ENCODE measurements at regions not wholly inside any gene's neighbourhood (a gene's known extent, or its start where the extent isn't known, plus 50 kb on each side); places are given as distances from the start of the nearest gene placed in this dataset.

DNA sequence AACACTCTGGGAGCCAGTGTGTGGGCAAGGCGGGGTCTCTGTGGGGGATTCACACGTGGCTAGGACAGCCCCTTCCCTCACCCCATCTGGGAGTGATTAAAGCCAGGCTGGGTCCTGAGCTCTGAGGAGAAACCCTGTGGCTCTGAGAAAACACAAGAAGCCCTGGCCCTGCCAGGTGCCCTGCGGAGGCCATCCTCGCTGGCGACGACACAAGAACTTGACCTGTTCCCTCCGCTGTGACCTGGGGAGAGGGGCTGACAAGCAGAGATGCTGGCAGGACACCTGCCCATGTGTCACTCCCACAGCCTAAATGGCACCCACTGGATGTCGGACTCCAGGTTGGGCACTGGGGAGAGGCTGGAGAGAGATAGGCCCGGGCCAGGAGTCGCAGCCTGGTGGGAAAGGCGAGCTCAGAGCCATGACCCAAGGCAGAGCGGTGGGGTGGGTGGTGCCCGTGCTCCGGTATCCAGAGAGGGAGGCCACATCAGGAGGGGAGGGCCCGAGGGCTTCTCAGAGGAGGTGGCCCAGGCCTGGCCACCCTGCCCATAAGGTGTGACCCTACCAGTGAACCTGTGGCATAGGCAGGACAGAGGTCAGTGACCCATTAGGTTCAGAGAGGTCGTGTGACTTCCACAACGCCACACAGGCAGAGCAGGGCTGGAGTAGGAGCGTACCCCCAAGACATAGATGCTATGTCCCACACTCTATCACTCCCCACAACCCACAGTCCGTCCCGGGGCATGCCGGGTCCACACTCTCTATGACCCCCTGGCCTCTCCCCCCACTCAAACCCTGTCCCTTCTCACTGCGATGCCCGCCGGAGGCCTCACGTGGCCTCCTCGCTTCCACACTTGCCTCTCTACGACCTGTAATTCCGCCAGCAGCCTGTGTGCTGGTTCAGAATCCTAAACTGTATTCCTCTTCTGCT, 59.4 kb upstream of the HPCAL1 start:
- Histone ChIP-seq H3K27me3 (ENCODE audit: control insufficient read depth in 2 of 2, insufficient read depth in 2 of 2, low read length in 2 of 2) (peaks cover 0 to 13% of the 10 kb centered on the region in 2 donors), H2AFZ (ENCODE audit: insufficient read depth, low read depth, low read length, poor library complexity, severe bottlenecking) (no peak overlapping the region), H3K9me3 (replicated peaks in 1 of 2; ENCODE audit: control insufficient read depth in 1 of 2, insufficient read depth in 1 of 2, low read length in 2 of 2) (no peaks in the 10 kb centered on the region), H4K20me1 (ENCODE audit: insufficient read depth, low read length) (no peaks in the 10 kb centered on the region), H3K4me1 (ENCODE audit: control insufficient read depth in 1 of 2, insufficient read depth in 2 of 2, low read length in 2 of 2) (peaks cover 9 to 20% of the 10 kb centered on the region in 2 donors), H3K9ac (ENCODE audit: insufficient read depth, low read length, poor library complexity, severe bottlenecking) (no peak overlapping the region), H3K36me3 (replicated peaks in 1 of 2; ENCODE audit: control insufficient read depth in 1 of 2, insufficient read depth in 2 of 2, low read length in 2 of 2) (no peaks in the 10 kb centered on the region), H3K79me2 (ENCODE audit: insufficient read depth, low read length) (no peaks in the 10 kb centered on the region), H3K4me3 (replicated peaks in 1 of 3; ENCODE audit: low read depth in 2 of 3, low read length in 3 of 3) (no peak overlapping the region), H3K4me2 (replicated peaks; ENCODE audit: extremely low read depth, low read length, poor library complexity, severe bottlenecking) (no peak overlapping the region), H3K27ac (ENCODE audit: low read depth in 1 of 2, low read length in 2 of 2) (no peak overlapping the region)
- Mint-ChIP-seq H3K36me3 (peaks cover 0 to 3% of the 10 kb centered on the region in 2 donors), H3K4me1 (peaks cover 9% of the 10 kb centered on the region), H3K9me3 (peaks cover 0 to 2% (median 0%) of the 10 kb centered on the region in 7 donors), H3K4me3 (peak overlapping the region in 1 of 2 donors; percentile 16), H3K27ac (no peak overlapping the region), H3K27me3 (ENCODE audit: low read depth in 3 of 3) (peaks cover 3 to 15% (median 3%) of the 10 kb centered on the region in 3 donors)
- intact Hi-C loops (cut with micrococcal nuclease) = no loop called here
- DNase-seq = no peak
- 98% methylated on average over 23 of the region's 28 CpGs for WGBS (ENCODE audit: insufficient coverage)
- TF ChIP-seq, protein P1, sequence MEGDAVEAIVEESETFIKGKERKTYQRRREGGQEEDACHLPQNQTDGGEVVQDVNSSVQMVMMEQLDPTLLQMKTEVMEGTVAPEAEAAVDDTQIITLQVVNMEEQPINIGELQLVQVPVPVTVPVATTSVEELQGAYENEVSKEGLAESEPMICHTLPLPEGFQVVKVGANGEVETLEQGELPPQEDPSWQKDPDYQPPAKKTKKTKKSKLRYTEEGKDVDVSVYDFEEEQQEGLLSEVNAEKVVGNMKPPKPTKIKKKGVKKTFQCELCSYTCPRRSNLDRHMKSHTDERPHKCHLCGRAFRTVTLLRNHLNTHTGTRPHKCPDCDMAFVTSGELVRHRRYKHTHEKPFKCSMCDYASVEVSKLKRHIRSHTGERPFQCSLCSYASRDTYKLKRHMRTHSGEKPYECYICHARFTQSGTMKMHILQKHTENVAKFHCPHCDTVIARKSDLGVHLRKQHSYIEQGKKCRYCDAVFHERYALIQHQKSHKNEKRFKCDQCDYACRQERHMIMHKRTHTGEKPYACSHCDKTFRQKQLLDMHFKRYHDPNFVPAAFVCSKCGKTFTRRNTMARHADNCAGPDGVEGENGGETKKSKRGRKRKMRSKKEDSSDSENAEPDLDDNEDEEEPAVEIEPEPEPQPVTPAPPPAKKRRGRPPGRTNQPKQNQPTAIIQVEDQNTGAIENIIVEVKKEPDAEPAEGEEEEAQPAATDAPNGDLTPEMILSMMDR (IDR thresholded peaks at IDR 0.05) = no peak

DNA sequence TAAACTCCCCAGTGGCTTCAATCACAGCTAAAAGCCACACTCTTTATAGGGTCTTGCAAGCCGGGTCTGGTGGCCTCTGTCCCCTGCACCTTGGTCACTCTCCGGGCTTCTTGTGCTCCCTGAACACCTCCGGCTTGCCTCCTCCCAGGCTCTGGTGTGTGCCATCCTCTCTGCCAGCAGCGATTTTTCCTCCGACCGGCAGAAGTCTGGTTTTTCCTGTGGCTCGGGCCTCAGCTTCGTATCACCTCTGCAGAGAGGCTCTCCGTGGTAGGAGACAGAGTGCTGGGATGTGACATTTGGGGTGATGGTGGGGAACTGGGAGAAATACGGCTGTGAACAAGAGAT, 58.8 kb upstream of the HPCAL1 start:
- Histone ChIP-seq H3K9ac (ENCODE audit: insufficient read depth, low read length, poor library complexity, severe bottlenecking) (no peak overlapping the region), H3K36me3 (replicated peaks in 1 of 2; ENCODE audit: control insufficient read depth in 1 of 2, insufficient read depth in 2 of 2, low read length in 2 of 2) (no peaks in the 10 kb centered on the region), H3K27ac (ENCODE audit: low read depth in 1 of 2, low read length in 2 of 2) (no peak overlapping the region), H3K4me1 (ENCODE audit: control insufficient read depth in 1 of 2, insufficient read depth in 2 of 2, low read length in 2 of 2) (peaks cover 9 to 20% of the 10 kb centered on the region in 2 donors), H3K4me3 (replicated peaks in 1 of 3; ENCODE audit: low read depth in 2 of 3, low read length in 3 of 3) (no peak overlapping the region), H3K79me2 (ENCODE audit: insufficient read depth, low read length) (no peaks in the 10 kb centered on the region), H3K4me2 (replicated peaks; ENCODE audit: extremely low read depth, low read length, poor library complexity, severe bottlenecking) (no peak overlapping the region), H4K20me1 (ENCODE audit: insufficient read depth, low read length) (no peaks in the 10 kb centered on the region), H3K27me3 (ENCODE audit: control insufficient read depth in 2 of 2, insufficient read depth in 2 of 2, low read length in 2 of 2) (peaks cover 0 to 15% of the 10 kb centered on the region in 2 donors), H2AFZ (ENCODE audit: insufficient read depth, low read depth, low read length, poor library complexity, severe bottlenecking) (no peak overlapping the region), H3K9me3 (replicated peaks in 1 of 2; ENCODE audit: control insufficient read depth in 1 of 2, insufficient read depth in 1 of 2, low read length in 2 of 2) (no peaks in the 10 kb centered on the region)
- DNase-seq = no peak
- TF ChIP-seq, protein P1 (IDR thresholded peaks at IDR 0.05) = no peak
- Mint-ChIP-seq H3K36me3 (peaks cover 0 to 3% of the 10 kb centered on the region in 2 donors), H3K27ac (no peak overlapping the region), H3K9me3 (peaks cover 0 to 7% (median 2%) of the 10 kb centered on the region in 7 donors), H3K4me1 (peaks cover 9% of the 10 kb centered on the region), H3K4me3 (peak overlapping the region in 1 of 2 donors; percentile 65), H3K27me3 (ENCODE audit: low read depth in 3 of 3) (peaks cover 3 to 15% (median 5%) of the 10 kb centered on the region in 3 donors)
- intact Hi-C loops (cut with micrococcal nuclease) = no loop called here
- 95% methylated on average over 10 of the region's 10 CpGs for WGBS (ENCODE audit: insufficient coverage)

Data from CD14-positive monocyte (primary cell).